DLD1 (cell line): ENCODE measurements at regions not wholly inside any gene's neighbourhood (a gene's known extent, or its start where the extent isn't known, plus 50 kb on each side); places are given as distances from the start of the nearest gene placed in this dataset.

Experiments used
- in situ Hi-C: cut with HindIII; loops from 2 replicates; pipeline ENCODE4 v1.10.0; 2017; ENCODE audit warnings: low sequenced_read_pairs

GRCh38 chr6:37580176-37580955 lies 80.7 kb upstream of the CCDC167 start:
- in situ Hi-C loops = no loop called here

GRCh38 chr6:37579444-37580067 lies 79.9 kb upstream of the CCDC167 start:
- in situ Hi-C loops = no loop called here

- in situ Hi-C loops = no loop called here
These were observed 78.4 kb upstream of the CCDC167 start for GRCh38 chr6:37578104-37578503.

- in situ Hi-C loops = no loop called here
These were observed 76.6 kb upstream of the CCDC167 start for GRCh38 chr6:37576336-37576737.

GRCh38 chr6:37575221-37575620 lies 75.5 kb upstream of the CCDC167 start:
- in situ Hi-C loops = no loop called here

- in situ Hi-C loops = no loop called here
These were observed 72.6 kb upstream of the CCDC167 start for GRCh38 chr6:37572334-37572733.

GRCh38 chr6:37570482-37571133 lies 70.9 kb upstream of the CCDC167 start:
- in situ Hi-C loops = no loop called here

- in situ Hi-C loops = no loop called here
These were observed 70.2 kb upstream of the CCDC167 start for GRCh38 chr6:37569743-37570481.

GRCh38 chr6:37569317-37569716 lies 69.6 kb upstream of the CCDC167 start:
- in situ Hi-C loops = no loop called here

- in situ Hi-C loops = no loop called here
These were observed 67.3 kb upstream of the CCDC167 start for GRCh38 chr6:37566950-37567349.

GRCh38 chr6:37566111-37566949 lies 66.6 kb upstream of the CCDC167 start:
- in situ Hi-C loops = no loop called here

- in situ Hi-C loops = no loop called here
These were observed 65.8 kb upstream of the CCDC167 start for GRCh38 chr6:37565267-37566110.

- in situ Hi-C loops = loop anchor here (5.0 kb wide), 1 partner anchor 99 kb away; no protein-coding TSS in a partner anchor
These were observed 63.2 kb upstream of the CCDC167 start for GRCh38 chr6:37562926-37563288.

- in situ Hi-C loops = loop anchor here (5.0 kb wide), 1 partner anchor 101 kb away; no protein-coding TSS in a partner anchor
These were observed 61.7 kb upstream of the CCDC167 start for GRCh38 chr6:37561361-37561760.

GRCh38 chr6:37560737-37561103 lies 61.0 kb upstream of the CCDC167 start:
- in situ Hi-C loops = loop anchor here (5.0 kb wide), 1 partner anchor 102 kb away; no protein-coding TSS in a partner anchor

- in situ Hi-C loops = no loop called here
These were observed 59.8 kb upstream of the CCDC167 start for GRCh38 chr6:37559501-37559900.

GRCh38 chr6:37559050-37559449 lies 59.4 kb upstream of the CCDC167 start:
- in situ Hi-C loops = no loop called here

- in situ Hi-C loops = no loop called here
These were observed 59.0 kb upstream of the CCDC167 start for GRCh38 chr6:37558646-37559045.

- in situ Hi-C loops = no loop called here
These were observed 58.5 kb upstream of the CCDC167 start for GRCh38 chr6:37558168-37558567.
